GM19372 (cell line): ENCODE measurements at regions not wholly inside any gene's neighbourhood (a gene's known extent, or its start where the extent isn't known, plus 50 kb on each side); places are given as distances from the start of the nearest gene placed in this dataset.
"Not testable (repeated sequence)": the region's sequence is repeated elsewhere in the genome, so short reads cannot be mapped to it uniquely, and the experiment has no call there.

Experiments
- ATAC-seq: cut with Tn5 transposase; IDR thresholded peaks from one replicate; pipeline ENCODE4 v1.9.1; 2021; ENCODE audit warnings: mild to moderate bottlenecking, low read depth, moderate library complexity; ENCODE audit not compliant: unreplicated experiment

DNA sequence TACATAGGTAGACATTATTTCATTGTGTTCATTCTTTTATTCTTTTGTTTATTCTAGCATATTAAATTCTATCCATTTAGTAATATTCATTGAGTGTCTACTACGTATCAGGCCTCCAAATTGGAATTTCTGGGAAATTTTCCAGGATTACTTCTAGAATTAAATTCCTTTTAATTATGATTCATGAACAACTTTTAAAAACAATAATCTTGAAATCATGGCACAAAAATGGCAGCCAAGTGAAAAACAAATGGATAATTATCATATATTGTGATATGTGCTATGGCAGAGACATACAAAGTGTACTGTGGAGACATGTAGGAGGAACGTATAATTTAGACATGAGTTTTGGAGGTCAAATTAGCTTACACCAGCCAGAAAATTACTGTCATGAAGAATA lies 868.5 kb downstream of the FAT4 start:
- ATAC-seq, result no peak

DNA sequence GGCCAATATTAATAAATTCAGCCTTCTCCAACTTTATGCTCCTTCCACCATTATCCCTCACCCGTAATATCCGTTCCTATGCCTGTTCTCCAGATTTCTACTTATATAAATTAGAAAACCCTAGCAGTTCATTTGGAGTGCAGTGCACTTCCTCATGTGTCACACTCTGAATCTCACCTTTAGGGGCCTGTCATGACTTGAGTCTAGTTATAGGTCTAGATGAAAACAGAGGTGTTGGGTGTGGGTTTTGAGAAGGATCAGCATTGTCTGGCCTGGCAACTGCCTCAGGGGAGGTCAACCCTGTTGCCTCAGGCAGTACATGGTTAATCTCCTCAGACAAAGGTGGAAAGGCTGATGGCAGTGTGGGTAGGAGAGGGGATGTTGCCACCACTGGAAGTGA lies 876.8 kb downstream of the FAT4 start:
- no peak for ATAC-seq

GRCh38 chr4:126192506-126192905 lies 877.8 kb downstream of the FAT4 start:
- no peak for ATAC-seq

- ATAC-seq, result not testable (repeated sequence)
Observed at GRCh38 chr4:126201251-126202138, 886.7 kb downstream of the FAT4 start.

- no peak for ATAC-seq
Observed at GRCh38 chr4:126202226-126202625, 887.5 kb downstream of the FAT4 start.

DNA sequence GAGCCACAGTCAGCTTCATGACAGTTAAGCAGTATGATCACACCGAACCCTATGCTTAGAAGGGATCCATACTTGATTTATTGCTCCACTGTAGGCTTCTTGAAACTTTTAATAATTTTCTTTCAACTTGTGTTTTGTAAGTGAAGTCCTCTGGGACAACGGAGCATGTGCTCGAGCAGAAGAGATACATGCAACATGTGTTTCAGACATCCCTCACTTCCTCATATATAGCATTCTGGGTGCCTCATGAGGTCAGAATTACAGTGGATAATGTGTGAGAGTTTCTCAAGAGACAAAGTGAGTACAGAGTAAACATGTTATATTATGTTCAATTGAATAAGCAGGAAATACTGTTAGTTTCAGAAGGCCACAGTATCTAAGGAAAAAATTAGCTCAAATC lies 893.2 kb downstream of the FAT4 start:
- no peak for ATAC-seq

GRCh38 chr4:126209147-126209546 lies 894.4 kb downstream of the FAT4 start:
- ATAC-seq, result no peak

DNA sequence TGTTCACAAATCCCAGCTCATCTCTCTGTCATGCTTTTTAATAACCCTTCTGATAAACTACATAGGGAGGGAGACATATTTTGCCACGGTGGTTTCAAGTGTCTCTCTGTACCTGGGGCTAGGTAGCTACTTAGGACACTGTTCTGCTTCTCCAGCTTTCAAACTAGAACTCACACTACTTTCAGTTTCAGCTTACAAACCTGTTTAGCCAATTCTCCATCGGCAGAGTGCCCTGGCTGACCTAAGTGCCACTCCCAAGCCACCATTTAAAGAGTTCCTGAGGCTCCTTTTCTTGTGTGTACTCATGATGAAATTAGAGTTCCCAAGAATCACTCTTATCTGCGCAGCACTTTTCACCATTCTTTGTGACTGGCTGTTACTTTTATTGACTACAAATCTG lies 899.2 kb downstream of the FAT4 start:
- no peak for ATAC-seq

DNA sequence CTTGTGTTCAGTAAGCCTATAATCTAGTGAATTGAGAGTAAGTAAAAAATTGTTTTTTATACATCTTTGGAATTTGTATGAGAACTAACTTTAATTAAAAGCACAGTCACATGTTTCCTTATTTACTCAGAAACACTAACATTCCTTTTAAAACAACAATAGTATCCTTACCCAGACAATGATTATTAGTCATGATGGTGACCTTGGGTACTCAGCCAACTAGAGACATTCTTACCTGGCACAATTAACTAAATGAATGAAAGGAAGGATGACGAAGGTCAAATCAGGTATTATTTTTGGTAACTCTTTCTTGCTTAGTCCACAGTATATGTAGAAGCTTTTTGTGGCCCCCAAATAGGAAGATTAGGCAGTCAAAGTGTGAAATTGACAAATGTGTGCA lies 901.0 kb downstream of the FAT4 start:
- no peak for ATAC-seq

DNA sequence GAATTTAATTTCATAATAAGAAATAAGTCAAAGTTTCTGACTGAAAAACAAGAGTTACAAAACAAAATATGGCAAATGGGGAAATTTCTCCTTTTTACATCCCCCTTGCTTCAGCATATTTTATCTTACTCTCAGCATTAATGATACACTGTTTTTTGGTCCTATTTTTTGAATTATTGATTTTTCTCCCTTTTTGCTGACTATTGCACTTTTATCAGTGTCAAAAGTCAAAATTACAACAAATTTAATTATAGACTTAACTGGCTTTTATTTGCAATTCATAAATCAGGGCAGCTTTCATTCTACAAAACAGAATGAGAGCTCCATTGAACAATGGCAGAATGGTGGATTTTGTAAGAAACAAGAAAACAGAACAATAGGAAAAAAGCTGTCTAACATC lies 901.9 kb downstream of the FAT4 start:
- ATAC-seq, result no peak

- ATAC-seq, result no peak
Observed at GRCh38 chr4:126221282-126221681, 906.5 kb downstream of the FAT4 start.

- ATAC-seq, result no peak
Observed at GRCh38 chr4:126221717-126222340, 907.1 kb downstream of the FAT4 start.

- no peak for ATAC-seq
Observed at GRCh38 chr4:126223784-126224407, 909.1 kb downstream of the FAT4 start.

- ATAC-seq, result no peak
Observed at GRCh38 chr4:126227428-126227827, 912.7 kb downstream of the FAT4 start.

DNA sequence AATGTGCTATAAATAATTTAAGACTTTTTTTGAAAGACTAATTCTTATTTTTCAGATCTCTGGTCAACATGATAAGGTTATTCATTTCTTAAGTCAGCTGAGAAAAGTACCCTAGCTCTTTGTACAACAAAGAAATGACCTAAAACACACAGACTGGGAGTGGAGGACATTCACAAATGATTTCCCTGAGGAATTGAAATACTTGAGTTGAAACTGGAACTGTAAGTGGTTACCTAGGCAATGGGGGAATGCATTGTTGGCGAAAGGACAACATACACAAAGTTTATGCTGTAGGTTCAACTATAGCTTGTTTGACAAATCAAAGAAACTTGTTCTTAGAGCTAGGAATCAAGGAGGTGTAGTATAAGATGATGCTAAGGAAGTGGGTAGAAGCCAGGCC lies 915.5 kb downstream of the FAT4 start:
- ATAC-seq, result no peak

DNA sequence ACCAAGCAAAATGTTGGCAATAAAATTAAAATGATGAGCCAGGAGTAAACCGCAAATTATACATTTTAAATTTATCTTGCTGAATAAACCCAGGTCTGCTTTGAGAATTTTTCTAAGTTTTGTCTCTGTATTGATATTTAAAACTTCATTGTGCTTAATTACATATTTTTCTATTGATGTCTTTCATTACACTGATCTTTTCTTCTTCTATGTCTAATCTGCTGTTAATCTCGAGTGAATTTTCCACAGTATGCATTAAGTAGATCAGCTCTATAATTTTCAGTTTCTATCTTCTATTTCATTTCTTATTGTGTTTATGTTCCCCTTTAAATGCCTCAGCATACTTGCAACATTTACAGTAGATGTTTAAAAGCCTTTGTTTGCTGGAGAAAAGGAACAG lies 918.7 kb downstream of the FAT4 start:
- no peak for ATAC-seq

DNA sequence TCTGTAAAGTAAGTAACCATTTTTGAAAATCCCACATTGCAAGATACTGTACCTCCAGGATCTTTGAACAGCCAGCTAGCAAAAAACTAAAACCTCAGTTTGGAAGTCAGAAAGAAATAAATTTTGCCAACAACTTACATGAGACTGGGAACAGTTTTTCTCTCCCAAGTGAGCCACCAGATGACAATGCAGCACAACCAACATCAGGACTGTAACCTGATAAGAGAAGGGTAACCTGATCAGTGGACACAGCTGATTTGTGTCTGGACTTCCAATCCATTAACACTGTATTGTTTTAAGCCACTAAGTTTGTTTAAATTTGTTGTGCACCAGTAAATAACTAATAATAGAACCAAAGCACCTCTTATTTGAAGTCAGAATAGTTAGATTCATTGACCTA lies 923.3 kb downstream of the FAT4 start:
- ATAC-seq, result no peak

GRCh38 chr4:126241634-126242033 lies 926.9 kb downstream of the FAT4 start:
- no peak for ATAC-seq

DNA sequence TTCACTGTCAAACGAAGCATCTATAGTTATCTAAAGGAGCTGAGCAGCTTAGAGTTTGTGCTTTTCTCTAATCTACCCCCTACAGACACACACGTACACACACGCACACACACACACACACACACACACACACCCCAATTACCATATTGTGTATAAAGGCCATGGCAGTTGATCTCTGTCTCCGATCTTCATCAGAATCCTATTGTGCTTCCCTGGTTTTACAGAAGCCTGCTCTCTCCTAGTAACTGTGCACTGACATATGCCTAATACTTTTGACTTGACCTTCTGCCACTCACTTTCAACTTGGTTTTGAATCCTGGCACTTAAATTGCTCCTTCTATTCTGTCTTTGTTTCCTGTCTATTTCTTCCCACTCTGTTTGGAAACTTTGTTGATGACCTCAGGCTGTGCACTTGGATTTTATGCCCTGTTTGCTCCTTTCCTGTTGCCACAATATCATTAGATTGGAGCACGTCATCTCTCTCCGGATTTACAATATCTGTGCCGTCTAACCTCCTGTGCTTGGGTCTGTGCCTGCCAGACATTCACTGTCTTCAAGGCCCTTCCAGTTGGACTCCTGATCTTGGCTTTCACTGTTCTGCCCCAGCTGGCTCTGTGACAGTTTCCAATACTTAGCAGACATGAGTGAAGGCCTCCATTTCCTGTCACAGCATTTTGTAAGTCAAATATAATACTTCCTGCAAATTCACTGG lies 928.1 kb downstream of the FAT4 start:
- no peak for ATAC-seq

DNA sequence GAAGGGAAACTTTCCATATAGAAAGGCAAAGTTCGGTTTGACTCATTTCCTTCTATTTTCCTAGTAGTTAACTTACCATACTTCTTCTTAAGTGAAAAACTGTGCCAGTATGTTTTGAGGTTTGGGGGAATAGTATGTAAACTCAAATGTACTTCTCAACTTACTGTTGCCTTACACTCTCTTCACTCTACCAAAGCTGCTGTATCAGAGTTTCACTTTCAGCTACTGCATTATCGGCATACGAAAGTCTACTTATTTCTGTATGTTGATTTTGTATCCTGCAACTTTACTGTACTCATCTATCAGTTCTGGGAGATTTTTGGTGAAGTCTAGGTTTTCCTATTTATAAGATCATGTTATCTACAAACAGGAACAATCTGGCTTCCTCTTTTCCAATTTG lies 932.7 kb downstream of the FAT4 start:
- no peak for ATAC-seq

DNA sequence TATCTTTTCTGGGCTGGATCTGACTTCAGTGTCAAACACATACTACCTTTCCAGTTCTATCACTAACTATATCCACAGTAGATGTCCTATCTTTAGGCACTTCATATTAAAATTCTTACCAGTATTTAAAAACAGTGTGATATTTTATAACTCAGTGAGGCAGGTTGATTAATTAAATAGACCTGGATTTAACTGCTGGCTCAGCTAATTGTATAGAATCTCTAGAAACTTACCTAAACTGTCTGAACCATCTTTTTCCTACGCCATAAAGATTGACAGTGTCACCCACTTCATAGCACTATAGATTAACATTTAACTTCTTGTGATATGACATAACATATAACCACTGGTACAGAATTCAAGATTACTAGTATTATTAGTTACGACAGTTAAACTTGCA lies 935.3 kb downstream of the FAT4 start:
- no peak for ATAC-seq
